Loucy (cell line): ENCODE measurements at regions not wholly inside any gene's neighbourhood (a gene's known extent, or its start where the extent isn't known, plus 50 kb on each side); places are given as distances from the start of the nearest gene placed in this dataset.

Experiments used
- EZH2phosphoT487 ChIP-seq: fragments of 200-600 bp; IDR thresholded peaks from 2 replicates; pipeline ENCODE4 v1.6.1; 2018; ENCODE audit warnings: antibody characterized with exemption, mild to moderate bottlenecking, moderate library complexity, borderline replicate concordance
- TF ChIP-seq, protein P1 (sequence below): fragments of 200-600 bp; sonication (generic); conservative IDR thresholded peaks from 2 replicates; pipeline ENCODE4 v1.5.1; 2014; ENCODE audit warnings: mild to moderate bottlenecking, antibody characterized with exemption, low read length

DNA sequence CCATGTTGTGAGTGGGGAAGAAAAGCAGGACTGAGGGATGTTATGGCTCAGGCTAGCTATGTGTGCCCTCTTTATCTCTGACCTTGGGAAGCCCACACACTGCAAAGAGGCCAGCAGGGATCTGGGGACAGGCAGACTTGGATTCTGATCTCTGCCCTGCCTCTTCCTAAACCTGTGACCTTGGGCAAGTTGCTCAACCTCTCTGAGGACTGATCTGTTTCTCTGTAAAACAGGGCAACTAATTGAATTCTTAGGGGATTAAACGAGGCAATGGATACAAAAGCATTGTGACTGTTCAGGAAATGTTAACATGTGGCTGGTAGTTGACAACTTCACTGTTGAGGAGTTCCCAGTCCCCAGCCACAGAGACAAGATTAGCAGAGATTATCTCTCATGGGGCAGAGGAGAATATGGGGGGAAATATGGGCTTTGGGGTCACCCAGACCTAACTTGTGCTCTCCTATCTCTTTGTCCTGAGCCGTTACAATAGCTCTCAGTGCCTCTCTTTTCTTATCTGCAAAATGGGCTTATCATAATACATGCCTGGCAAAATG, 184.7 kb upstream of the GLI2 start:
- TF ChIP-seq, protein P1, sequence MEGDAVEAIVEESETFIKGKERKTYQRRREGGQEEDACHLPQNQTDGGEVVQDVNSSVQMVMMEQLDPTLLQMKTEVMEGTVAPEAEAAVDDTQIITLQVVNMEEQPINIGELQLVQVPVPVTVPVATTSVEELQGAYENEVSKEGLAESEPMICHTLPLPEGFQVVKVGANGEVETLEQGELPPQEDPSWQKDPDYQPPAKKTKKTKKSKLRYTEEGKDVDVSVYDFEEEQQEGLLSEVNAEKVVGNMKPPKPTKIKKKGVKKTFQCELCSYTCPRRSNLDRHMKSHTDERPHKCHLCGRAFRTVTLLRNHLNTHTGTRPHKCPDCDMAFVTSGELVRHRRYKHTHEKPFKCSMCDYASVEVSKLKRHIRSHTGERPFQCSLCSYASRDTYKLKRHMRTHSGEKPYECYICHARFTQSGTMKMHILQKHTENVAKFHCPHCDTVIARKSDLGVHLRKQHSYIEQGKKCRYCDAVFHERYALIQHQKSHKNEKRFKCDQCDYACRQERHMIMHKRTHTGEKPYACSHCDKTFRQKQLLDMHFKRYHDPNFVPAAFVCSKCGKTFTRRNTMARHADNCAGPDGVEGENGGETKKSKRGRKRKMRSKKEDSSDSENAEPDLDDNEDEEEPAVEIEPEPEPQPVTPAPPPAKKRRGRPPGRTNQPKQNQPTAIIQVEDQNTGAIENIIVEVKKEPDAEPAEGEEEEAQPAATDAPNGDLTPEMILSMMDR = no peak
- TF ChIP-seq EZH2phosphoT487 = no peak
